Activated B cell treated with CpG ODN at 0.5 μM for 24 hours (primary cell): ENCODE measurements at regions not wholly inside any gene's neighbourhood (a gene's known extent, or its start where the extent isn't known, plus 50 kb on each side); places are given as distances from the start of the nearest gene placed in this dataset.

Experiments
- ATAC-seq: fragments of 200-7000 bp; cut with Tn5 transposase; one replicate; pipeline ENCODE4 v1.10.0; 2021; ENCODE audit warnings: low read depth, mild to moderate bottlenecking, moderate library complexity
- CTCF ChIA-PET: fragments of 350-600 bp; sonication (Branson Sonifier 250); formaldehyde crosslinking; loops from one replicate; lab custom pipeline; 2021; ENCODE audit warnings: antibody characterized with exemption; lab: Charles Lee
- POLR2A ChIA-PET: fragments of 350-600 bp; sonication (Branson Sonifier 250); formaldehyde crosslinking; loops from one replicate; lab custom pipeline; 2021; ENCODE audit warnings: antibody characterized with exemption; lab: Charles Lee
- DNase-seq: peaks from one replicate; pipeline ENCODE4 v3.0.0; 2022
- H3K27ac Mint-ChIP-seq: one replicate; pipeline ENCODE4 v1.8.0; 2020; ENCODE audit warnings: mixed read lengths
- H3K27me3 Mint-ChIP-seq: one replicate; pipeline ENCODE4 v1.8.0; 2021; ENCODE audit warnings: mixed read lengths
- H3K36me3 Mint-ChIP-seq: one replicate; pipeline ENCODE4 v1.8.0; 2021; ENCODE audit warnings: low read depth, mixed read lengths
- H3K4me1 Mint-ChIP-seq: one replicate; pipeline ENCODE4 v1.8.0; 2021; ENCODE audit warnings: mixed read lengths
- H3K4me3 Mint-ChIP-seq: one replicate; pipeline ENCODE4 v1.8.0; 2020; ENCODE audit warnings: mild to moderate bottlenecking, mixed read lengths
- H3K9me3 Mint-ChIP-seq: one replicate; pipeline ENCODE4 v1.8.0; 2020; ENCODE audit warnings: mixed read lengths
- intact Hi-C: fragments of 100-400 bp; cut with micrococcal nuclease; formaldehyde crosslinking; loops from one replicate; pipeline ENCODE4 v1.15.1; 2024
- TF ChIP-seq, protein P1 (sequence below): fragments of 200-600 bp; IDR thresholded peaks from one replicate; pipeline ENCODE4 v1.8.0; 2022; ENCODE audit warnings: antibody characterized with exemption, mild to moderate bottlenecking

DNA sequence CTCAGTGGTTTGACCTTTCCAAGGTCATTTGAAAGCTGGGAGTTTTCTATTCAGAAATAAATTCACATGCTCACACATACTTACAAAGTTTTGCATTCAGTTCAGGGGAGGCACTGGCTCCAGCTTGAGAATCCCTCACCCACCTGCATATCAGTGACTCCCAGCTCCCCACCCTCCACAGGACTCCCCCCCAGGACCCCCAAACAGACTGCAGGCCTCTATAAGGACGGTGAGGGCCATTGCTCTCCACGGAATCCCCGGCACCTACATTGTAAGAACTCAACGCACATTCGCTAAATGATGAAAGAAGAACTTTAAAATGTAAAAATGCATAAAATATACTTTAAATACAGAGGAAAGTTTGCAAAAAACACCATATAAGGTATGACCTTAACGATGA lies 97.2 kb upstream of the TEX51 start:
- intact Hi-C loops = no loop called here
- TF ChIP-seq, protein P1, sequence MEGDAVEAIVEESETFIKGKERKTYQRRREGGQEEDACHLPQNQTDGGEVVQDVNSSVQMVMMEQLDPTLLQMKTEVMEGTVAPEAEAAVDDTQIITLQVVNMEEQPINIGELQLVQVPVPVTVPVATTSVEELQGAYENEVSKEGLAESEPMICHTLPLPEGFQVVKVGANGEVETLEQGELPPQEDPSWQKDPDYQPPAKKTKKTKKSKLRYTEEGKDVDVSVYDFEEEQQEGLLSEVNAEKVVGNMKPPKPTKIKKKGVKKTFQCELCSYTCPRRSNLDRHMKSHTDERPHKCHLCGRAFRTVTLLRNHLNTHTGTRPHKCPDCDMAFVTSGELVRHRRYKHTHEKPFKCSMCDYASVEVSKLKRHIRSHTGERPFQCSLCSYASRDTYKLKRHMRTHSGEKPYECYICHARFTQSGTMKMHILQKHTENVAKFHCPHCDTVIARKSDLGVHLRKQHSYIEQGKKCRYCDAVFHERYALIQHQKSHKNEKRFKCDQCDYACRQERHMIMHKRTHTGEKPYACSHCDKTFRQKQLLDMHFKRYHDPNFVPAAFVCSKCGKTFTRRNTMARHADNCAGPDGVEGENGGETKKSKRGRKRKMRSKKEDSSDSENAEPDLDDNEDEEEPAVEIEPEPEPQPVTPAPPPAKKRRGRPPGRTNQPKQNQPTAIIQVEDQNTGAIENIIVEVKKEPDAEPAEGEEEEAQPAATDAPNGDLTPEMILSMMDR = no peak
- H3K36me3 Mint-ChIP-seq = no peaks in the 10 kb centered on the region
- H3K27ac Mint-ChIP-seq = no peak overlapping the region
- ChIA-PET CTCF (no interaction called here), POLR2A (no interaction called here)
- H3K4me1 Mint-ChIP-seq = no peaks in the 10 kb centered on the region
- ATAC-seq = no peak
- DNase-seq = no peak
- no peak overlapping the region for H3K4me3 Mint-ChIP-seq
- no peaks in the 10 kb centered on the region for H3K27me3 Mint-ChIP-seq
- H3K9me3 Mint-ChIP-seq = no peaks in the 10 kb centered on the region

DNA sequence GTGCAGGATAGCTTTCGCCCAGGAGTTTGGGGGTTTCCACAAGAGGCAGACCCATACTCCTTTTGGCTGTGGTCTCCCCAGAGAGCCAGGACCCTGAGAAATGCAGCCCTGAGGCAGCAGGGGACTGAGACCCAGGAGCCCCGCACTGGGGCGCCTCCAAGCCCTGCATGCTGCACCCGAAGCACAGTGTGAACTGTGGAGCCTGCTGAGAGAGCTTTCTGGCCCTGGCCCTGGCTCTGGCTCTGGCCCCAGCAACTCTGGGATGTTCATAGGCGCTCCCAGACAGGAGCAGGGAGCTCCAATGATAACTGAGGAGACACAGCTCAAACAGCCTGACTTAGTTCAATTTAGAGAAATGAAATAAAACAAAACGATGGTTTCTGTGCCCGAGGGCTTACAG lies 96.4 kb upstream of the TEX51 start:
- ChIA-PET CTCF (no interaction called here), POLR2A (no interaction called here)
- intact Hi-C loops = no loop called here
- H3K9me3 Mint-ChIP-seq = no peaks in the 10 kb centered on the region
- no peaks in the 10 kb centered on the region for H3K36me3 Mint-ChIP-seq
- H3K27me3 Mint-ChIP-seq = no peaks in the 10 kb centered on the region
- TF ChIP-seq, protein P1 = no peak
- DNase-seq (no peak), ATAC-seq (no peak)
- no peak overlapping the region for H3K4me3 Mint-ChIP-seq
- H3K27ac Mint-ChIP-seq = no peak overlapping the region
- no peaks in the 10 kb centered on the region for H3K4me1 Mint-ChIP-seq

DNA sequence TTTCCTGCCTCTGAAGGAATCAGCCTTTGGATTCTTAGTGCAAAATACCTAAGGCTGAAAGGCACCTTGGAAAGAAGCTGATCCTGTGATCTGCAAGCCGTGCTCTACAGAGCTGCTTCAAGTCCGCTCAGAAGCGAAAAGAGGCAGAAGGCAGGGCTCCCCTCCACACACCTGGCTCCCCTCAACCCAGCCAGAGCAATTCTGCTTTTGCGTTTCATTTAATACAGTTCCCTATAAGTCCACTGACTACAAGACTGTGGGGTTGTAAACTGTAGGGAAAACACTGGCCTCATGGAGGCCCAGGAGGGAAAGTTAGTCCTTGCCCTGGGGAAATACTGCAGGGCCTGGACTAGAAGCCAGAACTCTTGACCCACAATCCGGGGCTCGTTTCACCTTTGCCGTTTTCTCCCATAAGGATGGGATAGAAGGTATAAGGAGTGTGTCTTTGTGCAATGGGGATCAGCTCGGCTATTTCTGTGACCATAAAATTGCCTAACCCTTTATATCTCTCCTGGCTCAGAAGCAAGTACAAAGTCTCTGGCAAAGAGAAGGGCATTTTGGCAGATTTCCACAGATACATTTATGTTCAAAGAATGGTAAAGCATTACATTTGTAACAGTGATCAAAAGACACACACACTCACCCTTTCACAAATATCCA lies 95.8 kb upstream of the TEX51 start:
- no peaks in the 10 kb centered on the region for H3K9me3 Mint-ChIP-seq
- no peak overlapping the region for H3K4me3 Mint-ChIP-seq
- TF ChIP-seq, protein P1 = no peak
- H3K36me3 Mint-ChIP-seq = no peaks in the 10 kb centered on the region
- CTCF ChIA-PET = no interaction called here
- H3K4me1 Mint-ChIP-seq = no peaks in the 10 kb centered on the region
- ATAC-seq (no peak), DNase-seq (no peak)
- POLR2A ChIA-PET = no interaction called here
- intact Hi-C loops = no loop called here
- H3K27ac Mint-ChIP-seq = no peak overlapping the region
- H3K27me3 Mint-ChIP-seq = no peaks in the 10 kb centered on the region

DNA sequence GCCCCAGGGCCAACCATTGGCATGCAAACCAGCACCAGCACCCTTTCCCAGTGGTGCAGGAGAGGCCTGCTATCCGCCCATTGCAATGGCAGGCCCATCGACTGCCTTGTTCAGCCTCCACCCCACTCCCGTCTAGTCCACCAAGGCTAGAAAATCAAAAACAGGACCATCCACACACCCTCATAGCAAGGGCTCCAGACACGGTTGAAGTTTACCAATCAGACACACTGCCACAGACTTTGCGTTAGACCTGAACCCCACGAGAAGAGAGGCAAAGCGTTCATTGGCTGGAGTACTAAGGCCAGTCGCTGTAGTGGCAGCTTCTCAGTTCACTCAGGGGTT lies 95.3 kb upstream of the TEX51 start:
- H3K4me1 Mint-ChIP-seq = no peaks in the 10 kb centered on the region
- CTCF ChIA-PET = no interaction called here
- H3K9me3 Mint-ChIP-seq = no peaks in the 10 kb centered on the region
- DNase-seq (no peak), ATAC-seq (no peak)
- H3K4me3 Mint-ChIP-seq = no peak overlapping the region
- intact Hi-C loops = no loop called here
- POLR2A ChIA-PET = no interaction called here
- TF ChIP-seq, protein P1 = no peak
- no peaks in the 10 kb centered on the region for H3K36me3 Mint-ChIP-seq
- H3K27me3 Mint-ChIP-seq = peaks cover under 1% of the 10 kb centered on the region
- no peak overlapping the region for H3K27ac Mint-ChIP-seq

DNA sequence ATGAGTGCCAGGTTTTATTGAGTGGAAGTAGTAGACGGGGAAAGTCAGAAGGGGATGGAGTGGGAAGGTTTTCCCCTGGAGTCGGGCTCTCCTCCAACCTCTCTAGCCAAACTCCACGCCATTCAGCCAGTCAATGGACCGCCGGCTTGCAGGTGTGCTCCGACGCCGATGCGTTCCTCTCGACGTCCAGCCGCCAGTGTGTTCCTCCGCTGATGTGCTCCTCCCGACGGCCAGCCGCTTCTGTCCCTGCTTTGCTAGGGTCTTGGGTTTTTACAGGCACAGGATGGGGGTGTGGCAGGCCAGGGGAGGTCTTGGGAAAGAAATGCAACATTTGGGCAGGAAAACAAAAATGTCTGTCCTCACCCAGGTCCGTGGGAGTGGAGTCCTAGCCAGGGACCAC lies 94.3 kb upstream of the TEX51 start:
- H3K27me3 Mint-ChIP-seq = peaks cover 7% of the 10 kb centered on the region
- CTCF ChIA-PET = no interaction called here
- ATAC-seq (no peak), DNase-seq (no peak)
- TF ChIP-seq, protein P1 = no peak
- no peaks in the 10 kb centered on the region for H3K9me3 Mint-ChIP-seq
- intact Hi-C loops = no loop called here
- no peaks in the 10 kb centered on the region for H3K36me3 Mint-ChIP-seq
- H3K4me3 Mint-ChIP-seq = no peak overlapping the region
- H3K27ac Mint-ChIP-seq = no peak overlapping the region
- POLR2A ChIA-PET = no interaction called here
- no peaks in the 10 kb centered on the region for H3K4me1 Mint-ChIP-seq
